HEK293 (cell line): ENCODE measurements at regions not wholly inside any gene's neighbourhood (a gene's known extent, or its start where the extent isn't known, plus 50 kb on each side); places are given as distances from the start of the nearest gene placed in this dataset.

Source experiments
- CTCF ChIA-PET: fragments of 350-600 bp; formaldehyde crosslinking; extraction: SDS; loops from one replicate; lab custom pipeline; 2021; ENCODE audit warnings: antibody characterized with exemption; lab: Yijun Ruan, JAX
- POLR2A ChIA-PET: fragments of 300-600 bp; formaldehyde crosslinking; extraction: SDS; loops from one replicate; lab custom pipeline; 2020; ENCODE audit warnings: antibody characterized with exemption, inconsistent platforms; lab: Yijun Ruan, JAX
- H3K27ac ChIP-seq: fragments of 200-500 bp; sonication (Bioruptor generic); 2 replicates; pipeline ENCODE4 v1.5.1; 2014; ENCODE audit warnings: low read depth, low read length, control low read depth, inconsistent platforms; ENCODE audit errors: extremely low read depth
- H3K36me3 ChIP-seq, 2 experiments: fragments of 200-500 bp in 1 of 2; sonication (Bioruptor generic) in 1 of 2; 1 replicate in 1 of 2; 2 replicates in 1 of 2; pipeline ENCODE4 v1.5.1; 2014 to 2017; ENCODE audit warnings: inconsistent platforms in 2 of 2, low read length in 2 of 2; ENCODE audit not compliant: control insufficient read depth in 2 of 2, insufficient read depth in 1 of 2
- H3K4me1 ChIP-seq: fragments of 200-500 bp; sonication (Bioruptor generic); 2 replicates; pipeline ENCODE4 v1.5.1; 2014; ENCODE audit warnings: mild to moderate bottlenecking, low read length, inconsistent platforms; ENCODE audit not compliant: control insufficient read depth, insufficient read depth
- H3K4me3 ChIP-seq: 2 replicates; pipeline ENCODE4 v1.5.1; 2011; ENCODE audit warnings: low read depth, mild to moderate bottlenecking, control low read depth, low read length, moderate library complexity
- H3K9me3 ChIP-seq: fragments of 200-500 bp; sonication (Bioruptor generic); 2 replicates; pipeline ENCODE4 v1.5.1; 2014; ENCODE audit warnings: low read depth, low read length, inconsistent platforms; ENCODE audit not compliant: control insufficient read depth, insufficient read depth
- FEZF1 ChIP-seq: fragments of 450-650 bp; formaldehyde crosslinking; IDR thresholded peaks from 2 replicates; pipeline ENCODE4 v1.5.1; 2016; ENCODE audit warnings: missing biosample characterization, missing genetic modification characterization
- ZIC2 ChIP-seq: fragments of 450-650 bp; formaldehyde crosslinking; IDR thresholded peaks from 2 replicates; pipeline ENCODE4 v1.5.1; 2016; ENCODE audit warnings: missing biosample characterization, missing genetic modification characterization
- ZNF16 ChIP-seq: fragments of 450-650 bp; formaldehyde crosslinking; IDR thresholded peaks from 2 replicates; pipeline ENCODE4 v1.5.1; 2016; ENCODE audit warnings: low read depth, missing biosample characterization, missing genetic modification characterization
- ZNF175 ChIP-seq: fragments of 450-650 bp; formaldehyde crosslinking; IDR thresholded peaks from 2 replicates; pipeline ENCODE4 v1.5.1; 2016; ENCODE audit warnings: missing biosample characterization, missing genetic modification characterization
- ZNF529 ChIP-seq: fragments of 450-650 bp; formaldehyde crosslinking; IDR thresholded peaks from 2 replicates; pipeline ENCODE4 v1.5.1; 2017; ENCODE audit warnings: missing genetic modification characterization, missing biosample characterization; ENCODE audit not compliant: insufficient replicate concordance
- ZNF544 ChIP-seq: fragments of 450-650 bp; formaldehyde crosslinking; IDR thresholded peaks from 2 replicates; pipeline ENCODE4 v1.5.0; 2017; ENCODE audit warnings: missing biosample characterization, missing genetic modification characterization
- ZNF555 ChIP-seq: fragments of 450-650 bp; formaldehyde crosslinking; conservative IDR thresholded peaks from 2 replicates; pipeline ENCODE4 v1.5.1; 2017; ENCODE audit warnings: missing biosample characterization, mild to moderate bottlenecking, missing genetic modification characterization, inconsistent platforms
- ZNF768 ChIP-seq: fragments of 450-650 bp; formaldehyde crosslinking; IDR thresholded peaks from 2 replicates; pipeline ENCODE4 v1.5.1; 2018; ENCODE audit warnings: missing biosample characterization, mild to moderate bottlenecking, missing genetic modification characterization
- TF ChIP-seq, protein P1 (sequence below): fragments of 450-650 bp; formaldehyde crosslinking; IDR thresholded peaks from 2 replicates; pipeline ENCODE4 v1.5.1; 2016; ENCODE audit warnings: missing biosample characterization, missing genetic modification characterization
- TF ChIP-seq, protein P2 (sequence below): IDR thresholded peaks from 2 replicates; pipeline ENCODE4 v1.6.1; 2011; ENCODE audit warnings: mild to moderate bottlenecking, low read depth, low read length, borderline replicate concordance
- TF ChIP-seq, protein P3 (sequence below): fragments of 450-650 bp; formaldehyde crosslinking; IDR thresholded peaks from 2 replicates; pipeline ENCODE4 v1.5.1; 2016; ENCODE audit warnings: missing biosample characterization, missing genetic modification characterization
- TF ChIP-seq, protein P4 (sequence below): fragments of 450-650 bp; IDR thresholded peaks from 2 replicates; pipeline ENCODE4 v1.5.1; 2018; ENCODE audit warnings: missing biosample characterization, missing genetic modification characterization
- TF ChIP-seq, protein P5 (sequence below): fragments of 450-650 bp; formaldehyde crosslinking; IDR thresholded peaks from 2 replicates; pipeline ENCODE4 v1.5.1; 2016; ENCODE audit warnings: missing biosample characterization, missing genetic modification characterization
- TF ChIP-seq, protein P6 (sequence below): fragments of 450-650 bp; formaldehyde crosslinking; IDR thresholded peaks from 2 replicates; pipeline ENCODE4 v1.5.1; 2016; ENCODE audit warnings: missing biosample characterization, missing genetic modification characterization
- TF ChIP-seq, protein P7 (sequence below): fragments of 450-650 bp; formaldehyde crosslinking; conservative IDR thresholded peaks from 2 replicates; pipeline ENCODE4 v1.5.1; 2016; ENCODE audit warnings: low read depth, missing biosample characterization, missing genetic modification characterization

DNA sequence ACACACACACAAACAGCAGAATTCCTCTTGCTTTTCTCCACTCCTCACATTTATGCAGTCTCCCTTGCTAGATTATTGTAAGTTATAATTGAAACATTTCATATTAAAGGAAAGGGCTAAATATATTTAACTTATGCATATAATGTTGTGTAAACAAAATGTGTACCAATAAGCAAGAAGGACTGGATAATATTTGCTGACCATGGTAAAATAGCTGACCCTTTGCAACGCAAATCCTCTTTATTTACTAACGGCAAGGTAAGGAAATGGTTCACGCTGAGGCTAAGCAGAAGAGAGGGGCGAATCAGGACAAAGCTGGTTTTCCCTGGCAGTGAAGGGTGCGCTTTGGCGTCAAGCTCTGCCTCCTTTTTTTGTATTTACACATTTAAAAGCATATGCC, 154.2 kb upstream of the IRX4 start (continued):
- TF ChIP-seq, protein P1, sequence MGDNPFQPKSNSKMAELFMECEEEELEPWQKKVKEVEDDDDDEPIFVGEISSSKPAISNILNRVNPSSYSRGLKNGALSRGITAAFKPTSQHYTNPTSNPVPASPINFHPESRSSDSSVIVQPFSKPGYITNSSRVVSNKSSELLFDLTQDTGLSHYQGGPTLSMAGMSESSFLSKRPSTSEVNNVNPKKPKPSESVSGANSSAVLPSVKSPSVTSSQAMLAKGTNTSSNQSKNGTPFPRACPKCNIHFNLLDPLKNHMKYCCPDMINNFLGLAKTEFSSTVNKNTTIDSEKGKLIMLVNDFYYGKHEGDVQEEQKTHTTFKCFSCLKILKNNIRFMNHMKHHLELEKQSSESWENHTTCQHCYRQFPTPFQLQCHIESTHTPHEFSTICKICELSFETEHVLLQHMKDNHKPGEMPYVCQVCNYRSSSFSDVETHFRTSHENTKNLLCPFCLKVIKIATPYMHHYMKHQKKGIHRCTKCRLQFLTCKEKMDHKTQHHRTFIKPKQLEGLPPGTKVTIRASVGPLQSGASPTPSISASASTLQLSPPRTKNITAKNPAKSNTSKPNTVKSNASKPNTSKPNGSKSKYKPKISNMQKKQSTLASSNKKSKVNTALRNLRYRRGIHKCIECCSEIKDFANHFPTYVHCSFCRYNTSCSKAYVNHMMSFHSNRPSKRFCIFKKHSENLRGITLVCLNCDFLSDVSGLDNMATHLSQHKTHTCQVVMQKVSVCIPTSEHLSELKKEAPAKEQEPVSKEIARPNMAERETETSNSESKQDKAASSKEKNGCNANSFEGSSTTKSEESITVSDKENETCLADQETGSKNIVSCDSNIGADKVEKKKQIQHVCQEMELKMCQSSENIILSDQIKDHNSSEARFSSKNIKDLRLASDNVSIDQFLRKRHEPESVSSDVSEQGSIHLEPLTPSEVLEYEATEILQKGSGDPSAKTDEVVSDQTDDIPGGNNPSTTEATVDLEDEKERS (tag by site-specific recombination), result no peak
- TF ChIP-seq ZNF529 (tag by site-specific recombination) (no peak), ZNF16 (tag by site-specific recombination) (no peak), ZNF175 (tag by site-specific recombination) (no peak)

DNA sequence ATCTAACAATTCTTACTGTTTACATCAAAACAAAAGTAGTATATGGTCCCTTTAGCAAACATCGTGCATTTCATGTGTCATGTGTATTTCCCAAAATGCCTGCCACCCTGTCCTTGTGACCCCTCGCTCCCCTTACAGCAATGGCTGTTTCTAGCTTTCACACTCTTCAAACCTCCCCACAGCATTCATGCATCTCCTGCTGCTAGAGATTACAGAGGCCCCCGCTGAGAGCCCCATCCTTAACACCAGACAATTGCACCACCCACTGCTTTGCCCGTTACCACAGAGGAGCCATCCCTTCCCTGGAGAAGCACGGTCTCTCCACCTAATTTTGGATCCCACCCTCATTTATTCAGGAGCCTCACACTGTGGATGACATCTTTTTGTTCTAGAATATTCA, 149.7 kb upstream of the IRX4 start:
- peak; percentile 54; the same call in 1 of the 2 replicates for TF ChIP-seq ZIC2
- TF ChIP-seq FEZF1 (tag by site-specific recombination), result no peak
- TF ChIP-seq, protein P2, sequence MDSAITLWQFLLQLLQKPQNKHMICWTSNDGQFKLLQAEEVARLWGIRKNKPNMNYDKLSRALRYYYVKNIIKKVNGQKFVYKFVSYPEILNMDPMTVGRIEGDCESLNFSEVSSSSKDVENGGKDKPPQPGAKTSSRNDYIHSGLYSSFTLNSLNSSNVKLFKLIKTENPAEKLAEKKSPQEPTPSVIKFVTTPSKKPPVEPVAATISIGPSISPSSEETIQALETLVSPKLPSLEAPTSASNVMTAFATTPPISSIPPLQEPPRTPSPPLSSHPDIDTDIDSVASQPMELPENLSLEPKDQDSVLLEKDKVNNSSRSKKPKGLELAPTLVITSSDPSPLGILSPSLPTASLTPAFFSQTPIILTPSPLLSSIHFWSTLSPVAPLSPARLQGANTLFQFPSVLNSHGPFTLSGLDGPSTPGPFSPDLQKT, result no peak
- TF ChIP-seq, protein P3, sequence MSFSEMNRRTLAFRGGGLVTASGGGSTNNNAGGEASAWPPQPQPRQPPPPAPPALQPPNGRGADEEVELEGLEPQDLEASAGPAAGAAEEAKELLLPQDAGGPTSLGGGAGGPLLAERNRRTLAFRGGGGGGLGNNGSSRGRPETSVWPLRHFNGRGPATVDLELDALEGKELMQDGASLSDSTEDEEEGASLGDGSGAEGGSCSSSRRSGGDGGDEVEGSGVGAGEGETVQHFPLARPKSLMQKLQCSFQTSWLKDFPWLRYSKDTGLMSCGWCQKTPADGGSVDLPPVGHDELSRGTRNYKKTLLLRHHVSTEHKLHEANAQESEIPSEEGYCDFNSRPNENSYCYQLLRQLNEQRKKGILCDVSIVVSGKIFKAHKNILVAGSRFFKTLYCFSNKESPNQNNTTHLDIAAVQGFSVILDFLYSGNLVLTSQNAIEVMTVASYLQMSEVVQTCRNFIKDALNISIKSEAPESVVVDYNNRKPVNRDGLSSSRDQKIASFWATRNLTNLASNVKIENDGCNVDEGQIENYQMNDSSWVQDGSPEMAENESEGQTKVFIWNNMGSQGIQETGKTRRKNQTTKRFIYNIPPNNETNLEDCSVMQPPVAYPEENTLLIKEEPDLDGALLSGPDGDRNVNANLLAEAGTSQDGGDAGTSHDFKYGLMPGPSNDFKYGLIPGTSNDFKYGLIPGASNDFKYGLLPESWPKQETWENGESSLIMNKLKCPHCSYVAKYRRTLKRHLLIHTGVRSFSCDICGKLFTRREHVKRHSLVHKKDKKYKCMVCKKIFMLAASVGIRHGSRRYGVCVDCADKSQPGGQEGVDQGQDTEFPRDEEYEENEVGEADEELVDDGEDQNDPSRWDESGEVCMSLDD (tag by site-specific recombination), result no peak
- TF ChIP-seq ZNF544 (tag by site-specific recombination), result no peak
- TF ChIP-seq ZNF555 (tag by site-specific recombination), result no peak
- TF ChIP-seq, all 188 proteins: peak for 1
- H3K4me1 ChIP-seq, result no peaks in the 10 kb centered on the region
- H3K27ac ChIP-seq, result no peak overlapping the region
- no peaks in the 10 kb centered on the region for H3K36me3 ChIP-seq
- POLR2A ChIA-PET, result no interaction called here
- no peak overlapping the region for H3K4me3 ChIP-seq
- CTCF ChIA-PET, result interaction anchor here (1.0 kb wide), 1 partner anchor 16 kb away, joined by 3 read pairs; no protein-coding TSS in a partner anchor
- no peaks in the 10 kb centered on the region; the same call in 1 of the 2 replicates for H3K9me3 ChIP-seq

DNA sequence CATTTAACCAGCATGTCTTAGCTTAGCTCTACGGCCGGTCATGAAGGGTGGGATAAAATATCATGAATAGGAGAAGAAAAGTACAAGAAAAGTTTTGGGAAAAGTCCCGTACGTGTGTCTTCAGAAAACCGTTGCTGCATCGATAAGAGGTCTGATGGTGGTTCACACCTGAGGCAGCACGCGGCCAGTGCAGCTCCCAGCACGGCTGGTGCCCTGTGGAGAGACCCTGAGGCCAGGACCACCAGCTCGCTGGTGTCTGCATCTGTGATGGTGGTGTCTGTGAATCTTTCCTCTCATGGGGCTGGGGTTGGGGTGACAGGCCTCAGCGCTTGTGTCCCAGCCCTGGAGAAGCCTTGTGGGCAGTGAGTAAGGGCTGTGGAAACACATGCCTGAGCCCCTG, 148.9 kb upstream of the IRX4 start:
- Histone ChIP-seq H3K36me3 (no peaks in the 10 kb centered on the region), H3K4me3 (no peak overlapping the region), H3K27ac (no peak overlapping the region), H3K9me3 (no peaks in the 10 kb centered on the region; the same call in 1 of the 2 replicates), H3K4me1 (no peaks in the 10 kb centered on the region)
- ChIA-PET CTCF (no interaction called here), POLR2A (no interaction called here)
- TF ChIP-seq, protein P4, sequence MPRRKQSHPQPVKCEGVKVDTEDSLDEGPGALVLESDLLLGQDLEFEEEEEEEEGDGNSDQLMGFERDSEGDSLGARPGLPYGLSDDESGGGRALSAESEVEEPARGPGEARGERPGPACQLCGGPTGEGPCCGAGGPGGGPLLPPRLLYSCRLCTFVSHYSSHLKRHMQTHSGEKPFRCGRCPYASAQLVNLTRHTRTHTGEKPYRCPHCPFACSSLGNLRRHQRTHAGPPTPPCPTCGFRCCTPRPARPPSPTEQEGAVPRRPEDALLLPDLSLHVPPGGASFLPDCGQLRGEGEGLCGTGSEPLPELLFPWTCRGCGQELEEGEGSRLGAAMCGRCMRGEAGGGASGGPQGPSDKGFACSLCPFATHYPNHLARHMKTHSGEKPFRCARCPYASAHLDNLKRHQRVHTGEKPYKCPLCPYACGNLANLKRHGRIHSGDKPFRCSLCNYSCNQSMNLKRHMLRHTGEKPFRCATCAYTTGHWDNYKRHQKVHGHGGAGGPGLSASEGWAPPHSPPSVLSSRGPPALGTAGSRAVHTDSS (tag by site-specific recombination), result no peak
- TF ChIP-seq, protein P5, sequence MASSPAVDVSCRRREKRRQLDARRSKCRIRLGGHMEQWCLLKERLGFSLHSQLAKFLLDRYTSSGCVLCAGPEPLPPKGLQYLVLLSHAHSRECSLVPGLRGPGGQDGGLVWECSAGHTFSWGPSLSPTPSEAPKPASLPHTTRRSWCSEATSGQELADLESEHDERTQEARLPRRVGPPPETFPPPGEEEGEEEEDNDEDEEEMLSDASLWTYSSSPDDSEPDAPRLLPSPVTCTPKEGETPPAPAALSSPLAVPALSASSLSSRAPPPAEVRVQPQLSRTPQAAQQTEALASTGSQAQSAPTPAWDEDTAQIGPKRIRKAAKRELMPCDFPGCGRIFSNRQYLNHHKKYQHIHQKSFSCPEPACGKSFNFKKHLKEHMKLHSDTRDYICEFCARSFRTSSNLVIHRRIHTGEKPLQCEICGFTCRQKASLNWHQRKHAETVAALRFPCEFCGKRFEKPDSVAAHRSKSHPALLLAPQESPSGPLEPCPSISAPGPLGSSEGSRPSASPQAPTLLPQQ, result no peak
- TF ChIP-seq ZNF768 (tag by site-specific recombination), result no peak
- TF ChIP-seq, protein P6, sequence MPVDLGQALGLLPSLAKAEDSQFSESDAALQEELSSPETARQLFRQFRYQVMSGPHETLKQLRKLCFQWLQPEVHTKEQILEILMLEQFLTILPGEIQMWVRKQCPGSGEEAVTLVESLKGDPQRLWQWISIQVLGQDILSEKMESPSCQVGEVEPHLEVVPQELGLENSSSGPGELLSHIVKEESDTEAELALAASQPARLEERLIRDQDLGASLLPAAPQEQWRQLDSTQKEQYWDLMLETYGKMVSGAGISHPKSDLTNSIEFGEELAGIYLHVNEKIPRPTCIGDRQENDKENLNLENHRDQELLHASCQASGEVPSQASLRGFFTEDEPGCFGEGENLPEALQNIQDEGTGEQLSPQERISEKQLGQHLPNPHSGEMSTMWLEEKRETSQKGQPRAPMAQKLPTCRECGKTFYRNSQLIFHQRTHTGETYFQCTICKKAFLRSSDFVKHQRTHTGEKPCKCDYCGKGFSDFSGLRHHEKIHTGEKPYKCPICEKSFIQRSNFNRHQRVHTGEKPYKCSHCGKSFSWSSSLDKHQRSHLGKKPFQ (tag by site-specific recombination), result no peak
- TF ChIP-seq, protein P7, sequence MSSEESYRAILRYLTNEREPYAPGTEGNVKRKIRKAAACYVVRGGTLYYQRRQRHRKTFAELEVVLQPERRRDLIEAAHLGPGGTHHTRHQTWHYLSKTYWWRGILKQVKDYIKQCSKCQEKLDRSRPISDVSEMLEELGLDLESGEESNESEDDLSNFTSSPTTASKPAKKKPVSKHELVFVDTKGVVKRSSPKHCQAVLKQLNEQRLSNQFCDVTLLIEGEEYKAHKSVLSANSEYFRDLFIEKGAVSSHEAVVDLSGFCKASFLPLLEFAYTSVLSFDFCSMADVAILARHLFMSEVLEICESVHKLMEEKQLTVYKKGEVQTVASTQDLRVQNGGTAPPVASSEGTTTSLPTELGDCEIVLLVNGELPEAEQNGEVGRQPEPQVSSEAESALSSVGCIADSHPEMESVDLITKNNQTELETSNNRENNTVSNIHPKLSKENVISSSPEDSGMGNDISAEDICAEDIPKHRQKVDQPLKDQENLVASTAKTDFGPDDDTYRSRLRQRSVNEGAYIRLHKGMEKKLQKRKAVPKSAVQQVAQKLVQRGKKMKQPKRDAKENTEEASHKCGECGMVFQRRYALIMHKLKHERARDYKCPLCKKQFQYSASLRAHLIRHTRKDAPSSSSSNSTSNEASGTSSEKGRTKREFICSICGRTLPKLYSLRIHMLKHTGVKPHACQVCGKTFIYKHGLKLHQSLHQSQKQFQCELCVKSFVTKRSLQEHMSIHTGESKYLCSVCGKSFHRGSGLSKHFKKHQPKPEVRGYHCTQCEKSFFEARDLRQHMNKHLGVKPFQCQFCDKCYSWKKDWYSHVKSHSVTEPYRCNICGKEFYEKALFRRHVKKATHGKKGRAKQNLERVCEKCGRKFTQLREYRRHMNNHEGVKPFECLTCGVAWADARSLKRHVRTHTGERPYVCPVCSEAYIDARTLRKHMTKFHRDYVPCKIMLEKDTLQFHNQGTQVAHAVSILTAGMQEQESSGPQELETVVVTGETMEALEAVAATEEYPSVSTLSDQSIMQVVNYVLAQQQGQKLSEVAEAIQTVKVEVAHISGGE (tag by site-specific recombination), result no peak
